Left cardiac atrium (tissue), 4 donors: ENCODE measurements at regions not wholly inside any gene's neighbourhood (a gene's known extent, or its start where the extent isn't known, plus 50 kb on each side); places are given as distances from the start of the nearest gene placed in this dataset.
"Not testable (repeated sequence)": the region's sequence is repeated elsewhere in the genome, so short reads cannot be mapped to it uniquely, and the experiment has no call there.

ENCODE experiments used
- ATAC-seq, 2 donors: fragments of 200-7000 bp; cut with Tn5 transposase; one replicate each; pipeline ENCODE4 v1.9.1; 2020; ENCODE audit warnings: mild to moderate bottlenecking in 2 of 2, moderate library complexity in 2 of 2
- DNase-seq: peaks from one replicate; pipeline ENCODE4 v3.0.0-alpha.2; 2020
- intact Hi-C, 2 donors: fragments of 100-400 bp; cut with DNase I; formaldehyde crosslinking; loops; one replicate each; pipeline versions ENCODE4 v1.14.1 to v1.15.1; 2022 to 2023
- donor health status: DM: no; HTN: yes; CAD: no.
- donor health status: DM: no; HTN: yes; CAD: no; lungs with severe emphysema.
- donor health status: DM: yes; HTN: yes; CAD: no.
- donor health status: Dilated cardiomyopathy.

DNA sequence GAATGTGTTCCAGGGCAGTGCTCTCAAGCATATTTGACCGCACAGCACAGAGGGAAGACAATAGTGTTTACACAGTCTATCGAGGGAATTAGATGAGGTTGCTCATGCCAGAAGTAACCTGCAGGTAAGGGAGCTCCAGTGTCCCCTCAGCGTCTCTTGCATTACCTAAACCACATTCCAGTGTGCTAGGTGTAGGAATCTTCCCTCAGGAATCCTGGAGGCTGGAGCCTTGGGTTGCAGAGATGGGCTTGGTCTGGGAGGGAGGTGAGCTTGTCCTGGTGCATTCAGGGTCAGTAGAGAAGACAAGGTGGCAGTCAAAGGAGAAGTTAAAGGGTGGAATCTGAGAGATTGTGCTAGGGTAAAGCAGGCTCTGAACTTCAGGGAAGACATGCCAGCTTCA is 56.3 kb downstream of the SOX14 start:
- intact Hi-C loops: no loop called here
- DNase-seq: no peak
- no peak for ATAC-seq

DNA sequence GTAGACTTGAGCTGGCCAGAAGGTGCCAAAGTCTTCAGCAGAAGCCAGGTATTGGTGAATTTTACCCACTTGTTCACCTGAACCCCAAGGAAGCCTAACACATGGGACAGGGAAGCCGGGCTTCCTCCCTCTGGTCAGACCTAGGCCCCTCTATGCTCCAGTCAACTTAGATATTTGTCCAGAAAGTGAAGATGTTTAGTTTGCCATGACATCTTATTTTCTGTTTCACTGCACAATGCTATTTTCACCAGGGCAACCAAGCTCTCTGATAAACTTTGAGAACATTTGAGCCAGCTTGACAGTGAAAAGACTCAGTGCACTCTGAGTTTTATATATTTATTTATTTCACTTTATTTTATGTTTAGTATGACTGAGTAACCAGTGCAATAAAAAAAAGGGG is 71.0 kb downstream of the SOX14 start:
- intact Hi-C loops: no loop called here
- no peak for DNase-seq
- ATAC-seq: no peak

DNA sequence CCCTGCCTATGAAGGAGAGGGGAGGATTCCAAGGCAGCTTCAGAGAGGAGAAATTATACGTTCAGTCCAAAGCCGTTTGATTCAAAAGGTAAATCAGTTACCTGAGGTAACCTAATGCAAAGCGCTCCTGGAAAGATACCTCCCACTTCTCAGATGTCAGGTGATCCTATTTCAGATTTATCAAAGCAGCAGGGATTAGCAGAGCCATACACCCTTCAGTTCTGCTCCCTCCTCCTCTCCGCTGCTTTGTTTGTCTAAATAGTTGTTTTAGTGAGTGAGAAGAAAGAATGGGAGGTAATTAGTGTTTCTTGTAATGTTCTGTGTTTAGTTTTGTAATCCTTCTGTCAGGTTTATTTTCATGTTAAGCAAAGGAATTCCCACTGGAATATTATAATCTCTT is 81.1 kb downstream of the SOX14 start:
- ATAC-seq (no peak), DNase-seq (no peak)
- intact Hi-C loops: no loop called here

DNA sequence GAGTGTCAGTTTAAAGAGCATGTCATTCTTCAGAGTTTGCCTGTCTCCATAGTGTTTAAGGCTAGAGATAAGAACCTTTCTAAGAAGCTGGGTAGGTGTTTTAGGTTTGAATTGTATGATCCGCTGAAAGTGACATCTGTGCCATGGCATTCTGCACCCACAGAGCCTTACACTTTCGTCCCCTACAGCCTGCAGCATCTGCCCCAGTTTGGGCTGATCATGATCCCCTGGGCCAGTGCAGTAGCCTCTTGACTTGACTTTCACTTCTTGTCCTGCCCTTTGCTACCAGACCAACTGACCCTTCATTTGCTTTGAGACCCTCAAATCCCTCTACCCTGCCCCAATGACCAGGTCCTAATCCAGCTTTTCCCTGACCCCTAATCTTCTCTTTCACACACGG is 81.6 kb downstream of the SOX14 start:
- ATAC-seq (no peak), DNase-seq (no peak)
- intact Hi-C loops: no loop called here

DNA sequence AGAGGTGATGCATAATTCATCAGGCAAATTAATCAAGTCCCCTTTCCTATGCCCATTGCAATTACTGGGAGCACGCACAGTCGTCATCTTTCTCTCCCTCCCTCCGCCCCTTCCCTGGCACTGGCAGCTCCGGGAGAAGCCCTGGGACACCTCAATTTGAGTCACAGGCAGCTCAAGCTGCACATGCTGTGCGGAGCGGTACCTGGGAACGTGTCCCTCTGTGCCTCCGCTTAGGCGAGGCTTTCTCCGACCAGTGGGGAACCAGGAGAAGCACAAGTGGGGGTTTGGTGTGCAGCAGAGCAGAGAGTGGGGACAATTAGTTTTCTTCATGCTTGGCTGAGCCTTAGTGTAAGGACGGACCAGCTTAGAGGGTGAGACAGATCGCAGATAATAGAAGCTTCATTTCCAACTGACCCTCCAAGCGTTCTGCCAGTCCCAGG is 88.3 kb downstream of the SOX14 start:
- intact Hi-C loops: no loop called here

DNA sequence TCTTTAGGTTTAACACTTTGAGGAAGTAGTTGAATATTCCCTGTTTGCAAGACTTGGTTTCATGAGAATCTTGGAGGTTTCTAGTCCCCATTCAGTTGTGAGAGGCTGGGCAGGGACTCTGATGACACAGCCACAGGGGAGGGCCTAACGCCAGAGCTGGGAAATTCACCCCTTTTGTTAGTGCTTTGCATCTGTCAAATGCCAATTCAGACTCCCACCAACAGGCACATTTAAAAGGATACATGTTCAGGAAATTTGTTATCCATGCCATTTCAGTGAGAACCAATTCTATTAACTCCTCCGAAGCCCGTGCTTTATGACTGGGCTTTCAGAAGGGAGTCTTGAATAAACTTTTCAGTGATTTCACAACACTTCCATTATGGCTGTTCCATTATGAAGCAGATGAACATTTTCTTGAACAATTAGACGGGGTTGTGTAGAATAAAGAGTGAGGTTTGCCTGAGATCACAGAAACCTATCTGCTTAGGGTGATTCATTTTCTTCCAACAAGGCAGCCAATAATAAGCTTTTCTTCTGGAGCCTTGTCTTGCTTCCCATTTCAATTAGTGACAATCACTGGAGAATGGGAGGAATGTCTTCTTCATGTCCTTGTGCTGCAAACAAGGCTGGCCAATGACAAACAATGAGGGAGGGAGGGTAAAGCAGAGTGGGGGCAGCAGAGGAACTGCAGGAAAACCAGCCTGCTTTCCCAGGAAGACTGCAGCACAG is 90.6 kb downstream of the SOX14 start:
- intact Hi-C loops: no loop called here
- DNase-seq (no peak), ATAC-seq (no peak)

More for the DNA sequence above, 88.3 kb downstream of the SOX14 start:
- ATAC-seq (no peak), DNase-seq (no peak)

DNA sequence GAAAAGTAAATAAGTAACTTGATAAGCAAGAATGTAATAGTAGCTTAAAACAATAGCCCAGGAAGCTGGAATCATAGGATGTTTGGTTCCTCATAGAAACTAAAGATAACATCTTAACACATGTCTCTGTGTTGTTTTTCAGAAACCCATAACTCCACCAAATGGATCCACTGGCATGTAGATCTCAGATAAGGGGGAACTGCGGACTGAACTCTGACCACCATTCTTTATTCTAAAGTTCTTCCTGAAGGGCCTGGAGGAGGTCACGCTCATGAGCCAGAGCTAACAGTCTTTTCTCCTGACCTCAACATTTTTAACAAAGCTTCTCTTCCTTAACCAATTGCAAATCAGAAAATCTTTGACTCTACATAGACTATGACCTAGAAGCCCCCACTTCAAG is 101.9 kb downstream of the SOX14 start:
- DNase-seq: no peak
- ATAC-seq: no peak
- intact Hi-C loops: no loop called here

DNA sequence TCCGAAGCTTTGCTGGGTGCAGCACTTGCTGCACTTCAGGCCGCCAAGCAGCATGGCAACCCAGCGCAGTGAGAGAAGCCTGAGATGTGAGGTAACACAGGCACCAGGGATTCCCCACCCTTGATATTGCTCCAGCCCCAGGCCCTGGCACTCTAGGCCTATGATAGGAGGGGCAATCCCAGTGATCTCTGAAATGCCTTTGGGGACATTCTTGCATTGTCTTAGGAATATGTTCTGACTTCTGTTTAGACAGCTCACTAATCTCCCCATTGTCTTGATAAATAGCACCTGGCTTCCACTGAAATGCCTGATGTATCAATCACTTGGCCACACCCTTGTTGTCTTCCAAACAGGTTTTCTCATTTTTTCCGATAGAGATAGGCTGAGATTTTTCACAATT is 102.8 kb downstream of the SOX14 start:
- intact Hi-C loops: no loop called here

DNA sequence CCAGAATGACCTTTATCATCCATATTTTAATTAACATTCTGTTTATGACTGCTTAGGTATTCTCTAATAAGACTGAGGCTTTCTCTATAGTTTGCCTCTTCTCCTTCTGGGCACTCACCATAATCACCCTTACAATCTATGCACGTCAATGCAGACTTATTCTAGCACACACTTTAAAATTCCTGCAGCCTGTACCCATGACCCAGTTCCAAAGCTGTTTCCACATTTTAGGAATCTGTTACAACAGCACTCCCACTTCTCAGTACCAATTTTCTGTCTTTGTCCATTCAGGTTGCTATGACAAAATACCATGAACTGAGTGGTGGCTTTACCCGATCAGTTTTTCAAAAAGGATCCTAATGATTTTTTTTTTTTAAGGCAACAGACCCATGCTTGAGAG is 103.5 kb downstream of the SOX14 start:
- intact Hi-C loops: no loop called here
- DNase-seq (no peak), ATAC-seq (no peak)

More for the DNA sequence above, 102.8 kb downstream of the SOX14 start:
- ATAC-seq (no peak), DNase-seq (no peak)

DNA sequence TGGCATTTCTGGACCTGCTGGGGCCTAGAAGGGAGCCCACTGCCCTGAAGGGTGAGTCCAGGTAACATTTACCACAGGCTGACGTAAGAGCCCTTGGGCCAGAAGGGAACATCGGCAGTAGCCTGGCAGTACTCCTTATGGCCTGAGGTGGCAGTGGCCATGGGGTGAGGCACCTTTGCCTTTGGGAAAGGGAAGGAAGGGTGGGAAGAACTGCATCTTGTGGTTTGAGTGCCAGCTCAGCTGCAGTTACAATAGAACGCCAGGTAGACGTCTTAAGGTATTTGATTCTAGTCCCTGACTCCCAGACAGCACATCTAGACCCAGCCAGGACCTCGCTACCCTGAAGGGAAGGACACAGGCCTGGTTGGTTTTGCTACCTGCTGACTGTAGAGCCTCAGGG is 104.9 kb downstream of the SOX14 start:
- intact Hi-C loops: no loop called here
- ATAC-seq (no peak), DNase-seq (no peak)

DNA sequence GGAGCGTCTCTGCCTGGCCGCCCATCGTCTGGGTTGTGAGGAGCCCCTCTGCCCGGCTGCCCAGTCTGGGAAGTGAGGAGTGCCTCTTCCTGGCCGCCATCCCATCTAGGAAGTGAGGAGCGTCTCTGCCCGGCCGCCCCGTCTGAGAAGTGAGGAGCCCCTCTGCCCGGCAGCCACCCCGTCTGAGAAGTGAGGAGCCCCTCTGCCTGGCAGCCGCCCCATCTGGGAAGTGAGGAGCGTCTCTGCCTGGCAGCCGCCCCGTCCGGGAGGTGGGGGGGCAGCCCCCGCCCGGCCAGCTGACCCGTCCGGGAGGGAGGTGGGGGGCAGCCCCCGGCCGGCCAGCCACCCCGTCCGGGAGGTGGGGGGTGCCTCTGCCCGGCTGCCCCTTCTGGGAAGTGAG is 108.5 kb downstream of the SOX14 start:
- intact Hi-C loops, ATAC-seq, DNase-seq: not testable (repeated sequence)

DNA sequence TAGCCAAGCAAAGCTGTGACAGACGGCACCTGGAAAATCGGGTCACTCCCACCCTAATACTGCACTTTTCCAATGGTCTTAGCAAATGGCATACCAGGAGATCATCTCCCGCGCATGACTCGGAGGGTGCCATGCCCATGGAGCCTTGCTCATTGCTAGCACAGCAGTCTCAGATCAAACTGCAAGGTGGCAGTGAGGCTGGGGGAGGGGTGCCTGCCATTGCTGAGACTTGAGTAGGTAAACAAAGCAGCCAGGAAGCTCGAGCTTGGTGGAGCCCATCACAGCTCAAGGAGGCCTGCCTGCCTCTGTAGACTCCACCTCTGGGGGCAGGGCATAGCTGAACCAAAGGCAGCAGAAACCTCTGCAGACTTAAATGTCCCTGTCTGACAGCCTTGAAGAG is 113.1 kb upstream of the CLDN18 start:
- not testable (repeated sequence) for ATAC-seq, DNase-seq
- intact Hi-C loops: loop anchor here in 1 of 2 donors (10.0 kb wide), 1 partner anchor 82 kb away; no protein-coding TSS in a partner anchor

DNA sequence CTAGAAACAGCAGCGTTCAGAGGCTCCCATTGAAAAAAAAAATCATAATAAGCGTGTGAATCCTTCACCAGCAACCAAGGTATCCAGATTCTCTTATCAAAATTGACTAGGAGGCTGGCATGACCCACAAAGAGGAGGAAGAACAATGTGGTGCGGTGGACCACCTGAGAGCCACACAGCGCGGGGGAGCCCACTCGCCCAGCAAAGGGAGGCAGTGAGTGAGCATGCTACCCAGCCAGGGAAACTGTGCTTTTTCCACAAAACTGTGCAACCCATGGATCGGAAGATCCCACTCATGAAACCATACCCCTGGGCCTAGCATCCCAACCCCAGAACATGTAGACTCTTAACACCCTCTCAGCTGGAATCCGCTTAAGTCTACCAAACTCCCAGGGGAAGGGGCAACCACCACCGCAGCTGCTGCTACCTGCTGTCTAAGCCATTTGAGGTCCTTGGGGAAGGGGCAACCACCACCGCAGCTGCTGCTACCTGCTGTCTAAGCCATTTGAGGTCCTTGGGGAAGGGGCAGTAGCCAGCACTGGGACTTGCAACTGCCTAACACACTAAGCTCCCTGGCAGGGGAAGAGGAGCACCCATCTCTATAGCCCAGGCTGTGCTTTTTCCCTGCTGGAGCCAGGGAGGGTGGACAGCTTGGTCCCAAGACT is 102.8 kb upstream of the CLDN18 start:
- intact Hi-C loops: no loop called here
- ATAC-seq: no peak
- no peak for DNase-seq

DNA sequence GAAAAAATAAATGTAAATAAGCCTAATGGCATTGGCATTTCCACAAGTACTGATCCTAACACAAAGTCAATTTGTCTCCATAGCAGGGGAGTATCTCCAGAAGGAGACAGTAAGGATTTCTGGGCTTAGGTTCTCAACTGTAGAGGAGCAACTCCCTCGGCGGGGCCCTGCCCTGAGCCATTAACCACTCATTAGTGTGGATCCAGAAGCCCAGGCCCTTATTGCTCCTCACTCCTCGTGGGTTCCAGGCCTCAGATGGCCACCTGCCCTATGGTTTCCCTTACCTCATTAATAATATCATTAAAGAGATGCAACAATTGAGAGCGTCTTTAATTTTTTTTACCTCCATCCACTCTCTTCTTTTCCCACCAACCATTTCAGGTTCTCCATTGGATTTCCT is 85.3 kb upstream of the CLDN18 start:
- DNase-seq (no peak), ATAC-seq (no peak)
- intact Hi-C loops: no loop called here

DNA sequence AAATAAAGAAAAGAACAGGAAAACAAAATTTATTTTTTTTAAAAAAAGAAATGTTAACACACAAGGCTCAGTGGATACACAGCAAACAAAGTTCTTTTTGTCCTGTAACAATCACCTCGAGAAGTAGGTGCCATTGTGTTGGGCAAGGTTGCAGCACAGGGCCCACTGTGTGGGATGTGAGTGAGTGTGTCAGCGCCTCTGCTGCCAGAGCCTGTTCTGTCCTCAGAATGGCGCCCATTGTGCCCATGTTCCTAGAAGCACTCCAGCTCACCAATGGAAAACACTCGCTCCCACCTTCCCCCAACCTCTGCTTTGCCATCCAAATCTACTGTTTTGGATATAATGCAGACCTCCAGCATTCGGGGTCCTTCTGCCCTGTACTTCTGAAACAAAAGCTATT is 84.9 kb upstream of the CLDN18 start:
- ATAC-seq (no peak), DNase-seq (no peak)
- intact Hi-C loops: no loop called here

DNA sequence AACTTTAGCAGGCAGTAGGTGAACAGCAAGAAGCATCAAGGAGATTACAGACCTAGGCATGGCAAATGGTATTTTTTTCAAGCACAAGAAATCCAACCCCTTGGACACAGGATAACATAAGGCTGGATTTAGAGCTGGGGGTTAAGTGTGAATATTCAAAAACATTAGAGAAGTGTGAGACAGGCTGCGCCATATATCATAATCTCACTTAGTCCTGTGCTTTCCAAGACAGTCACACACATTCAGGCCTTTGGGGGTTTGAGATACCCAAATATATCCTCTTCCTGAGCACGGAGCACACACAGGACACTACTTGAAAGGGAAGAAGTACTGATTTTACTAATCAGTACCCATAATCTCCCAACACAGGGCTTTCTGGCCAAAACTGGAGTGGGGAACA is 83.0 kb upstream of the CLDN18 start:
- intact Hi-C loops: no loop called here
- no peak for DNase-seq
- ATAC-seq: no peak

DNA sequence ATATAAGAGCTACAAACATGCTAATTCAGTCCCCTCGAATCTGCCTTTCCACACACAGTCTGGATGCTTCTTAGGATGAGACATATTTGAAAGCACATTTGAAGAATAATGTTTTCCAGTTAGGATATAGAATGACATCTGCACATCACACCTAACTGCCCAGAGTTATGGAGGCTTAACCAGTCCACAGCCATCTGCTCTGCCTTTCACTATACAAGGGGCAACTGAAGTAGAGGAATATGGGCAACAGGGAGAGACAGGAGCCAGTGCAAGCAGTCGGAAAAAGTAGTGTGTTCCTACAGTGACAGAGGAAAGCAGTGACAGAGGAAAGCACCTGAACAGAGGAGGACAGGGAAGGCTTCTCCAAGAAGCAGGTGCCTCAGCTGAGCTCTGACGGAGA is 79.0 kb upstream of the CLDN18 start:
- no peak for DNase-seq
- no peak for ATAC-seq
- intact Hi-C loops: no loop called here

DNA sequence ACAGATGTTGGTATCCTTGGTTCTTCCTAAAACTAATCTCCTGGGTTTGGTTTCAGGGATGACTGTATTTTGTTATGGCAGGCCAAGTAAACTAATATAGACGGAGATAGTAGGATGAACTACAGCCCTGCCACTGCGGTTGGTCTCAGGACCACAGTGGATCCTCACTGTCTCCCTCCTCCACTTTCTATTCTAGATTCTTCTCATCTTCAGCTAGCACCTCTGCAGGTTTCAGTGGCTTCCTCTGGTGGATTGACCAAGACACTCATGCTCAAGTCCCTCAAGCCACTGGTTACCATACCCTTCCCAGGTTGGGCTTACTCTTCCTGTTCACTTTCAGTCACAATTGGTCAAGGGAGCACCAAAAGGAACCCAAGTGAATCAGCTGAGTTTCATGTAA is 71.1 kb upstream of the CLDN18 start:
- intact Hi-C loops: no loop called here
- ATAC-seq: no peak
- no peak for DNase-seq

DNA sequence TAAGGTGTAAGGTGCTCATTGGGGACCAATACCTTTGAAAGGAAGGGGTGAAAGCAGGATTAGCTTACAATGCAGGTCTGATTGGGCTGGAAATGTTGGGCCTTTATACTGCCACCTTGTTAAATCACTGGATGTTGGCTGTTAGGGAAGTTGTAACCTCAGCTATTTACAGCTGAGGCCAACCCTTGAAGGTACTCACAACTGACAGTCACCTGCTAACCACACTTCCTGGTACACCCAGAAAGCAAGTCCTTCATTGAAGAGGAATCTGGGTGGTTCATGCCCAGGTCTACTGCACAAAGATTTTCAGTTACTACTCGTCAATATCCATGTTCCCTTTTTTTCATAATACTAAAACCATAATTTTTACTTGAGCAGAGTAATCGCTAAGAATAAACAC is 65.4 kb upstream of the CLDN18 start:
- intact Hi-C loops: loop anchor here in 1 of 2 donors (10.0 kb wide), 1 partner anchor 910 kb away; no protein-coding TSS in a partner anchor
- DNase-seq (no peak), ATAC-seq (no peak)

DNA sequence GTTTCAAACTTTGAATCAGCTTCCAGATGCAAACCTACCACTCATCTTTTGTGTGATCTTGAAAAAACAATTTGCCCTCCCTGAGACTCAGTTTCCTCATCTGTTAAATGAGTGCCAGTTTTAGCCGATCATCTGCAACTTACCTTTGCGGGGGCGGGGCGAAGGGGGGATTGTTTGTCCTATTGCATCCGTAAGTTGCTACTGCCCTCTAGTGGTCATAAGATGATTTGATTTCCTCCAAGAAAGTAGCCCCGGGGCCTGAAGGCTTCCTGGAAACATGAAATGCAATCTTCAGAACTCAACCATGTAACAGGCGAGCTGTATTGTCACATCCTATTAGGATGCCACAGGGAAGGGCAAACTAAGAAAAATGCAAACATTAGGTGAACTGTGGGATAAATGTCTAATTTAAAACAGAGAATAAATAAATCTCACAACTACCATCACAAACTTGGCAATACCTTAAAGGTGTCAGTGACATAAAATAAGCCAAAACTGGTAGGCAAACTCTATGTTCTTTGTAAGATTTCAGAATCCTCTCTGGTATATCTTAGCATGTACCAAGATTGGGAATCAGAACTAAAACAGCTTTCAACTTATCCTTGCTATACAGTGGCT is 63.5 kb upstream of the CLDN18 start:
- ATAC-seq: peak in 1 of 2 donors; percentile 30
- intact Hi-C loops: loop anchor here in 1 of 2 donors (5.0 to 10.0 kb wide), 2 partner anchors 844 to 912 kb away; no protein-coding TSS in a partner anchor

More for the DNA sequence above, 63.5 kb upstream of the CLDN18 start:
- peak; percentile 38 for DNase-seq
